GM23248 (cell line): ENCODE measurements at regions not wholly inside any gene's neighbourhood (a gene's known extent, or its start where the extent isn't known, plus 50 kb on each side); places are given as distances from the start of the nearest gene placed in this dataset.

Experiments used
- EZH2 ChIP-seq: fragments of 200-600 bp; sonication (generic); IDR thresholded peaks from 2 replicates; pipeline ENCODE4 v1.6.1; 2018; ENCODE audit warnings: antibody characterized with exemption, mild to moderate bottlenecking; ENCODE audit not compliant: insufficient read depth, poor library complexity, severe bottlenecking
- EZH2phosphoT487 ChIP-seq: fragments of 200-600 bp; sonication (generic); IDR thresholded peaks from 2 replicates; pipeline ENCODE4 v1.6.1; 2018; ENCODE audit warnings: antibody characterized with exemption, moderate library complexity, mild to moderate bottlenecking, low read depth; ENCODE audit not compliant: insufficient read depth

DNA sequence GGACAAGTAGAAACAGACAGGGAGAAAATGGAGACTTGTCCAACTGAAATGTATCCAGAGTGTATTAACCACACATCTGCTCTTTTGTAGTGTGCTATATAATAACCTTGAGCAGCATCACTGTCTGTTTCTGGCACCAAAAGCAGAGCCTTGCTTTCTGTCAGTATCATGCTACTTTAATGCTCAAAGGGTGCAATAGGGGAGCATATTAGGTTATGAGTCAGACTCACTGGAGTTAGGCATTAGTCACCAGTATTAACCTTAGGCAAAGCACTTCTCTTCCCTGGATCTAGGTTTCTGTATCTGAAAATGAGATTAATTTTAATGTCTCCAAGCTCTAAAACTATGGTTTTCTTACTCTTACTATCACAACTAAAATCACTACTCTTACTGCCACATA lies 280.1 kb downstream of the TFAP2B start:
- TF ChIP-seq EZH2phosphoT487 = no peak
- no peak for TF ChIP-seq EZH2
